GM12864 (cell line): ENCODE measurements at regions not wholly inside any gene's neighbourhood (a gene's known extent, or its start where the extent isn't known, plus 50 kb on each side); places are given as distances from the start of the nearest gene placed in this dataset.

Experiments used
- DNase-seq: peaks from one replicate; pipeline ENCODE4 v3.0.0-alpha.2; 2011; ENCODE audit warnings: low read depth
- H3K4me3 ChIP-seq: 2 replicates; pipeline ENCODE4 v1.5.1; 2011; ENCODE audit warnings: mild to moderate bottlenecking, low read depth, low read length, control low read depth
- TF ChIP-seq, protein P1 (sequence below): IDR thresholded peaks from 2 replicates; pipeline ENCODE4 v1.5.1; 2011; ENCODE audit warnings: low read depth, mild to moderate bottlenecking, moderate library complexity, low read length, control low read depth, inconsistent platforms; ENCODE audit errors: missing control alignments

DNA sequence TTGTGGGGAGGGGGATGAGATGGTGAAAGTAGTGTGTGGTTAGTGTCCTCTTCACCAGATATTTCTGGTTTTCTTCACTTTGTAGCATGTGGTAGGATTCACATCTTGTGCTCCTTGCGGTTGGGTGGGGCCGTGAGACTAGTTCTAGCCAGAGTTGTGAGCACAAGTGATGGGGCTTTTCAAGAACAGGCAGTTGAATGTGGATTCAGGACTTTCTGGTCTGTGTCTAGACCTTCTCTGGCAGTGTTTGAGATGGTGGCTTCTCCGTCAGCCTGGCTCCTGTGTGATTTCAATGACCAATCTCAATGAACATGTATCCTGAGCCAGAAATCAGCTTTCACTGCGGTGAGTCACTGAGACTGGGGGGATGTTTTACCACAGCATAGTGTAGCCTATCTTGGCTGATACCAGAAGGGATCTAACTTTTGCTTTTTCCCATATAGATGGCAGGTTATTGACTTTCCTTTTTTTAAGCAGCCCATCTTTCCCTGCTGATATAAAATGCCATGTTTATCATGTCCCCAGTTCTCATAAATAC is 82.6 kb downstream of the RPLP1 start:
- no peak overlapping the region for H3K4me3 ChIP-seq
- DNase-seq, result no peak
- TF ChIP-seq, protein P1, sequence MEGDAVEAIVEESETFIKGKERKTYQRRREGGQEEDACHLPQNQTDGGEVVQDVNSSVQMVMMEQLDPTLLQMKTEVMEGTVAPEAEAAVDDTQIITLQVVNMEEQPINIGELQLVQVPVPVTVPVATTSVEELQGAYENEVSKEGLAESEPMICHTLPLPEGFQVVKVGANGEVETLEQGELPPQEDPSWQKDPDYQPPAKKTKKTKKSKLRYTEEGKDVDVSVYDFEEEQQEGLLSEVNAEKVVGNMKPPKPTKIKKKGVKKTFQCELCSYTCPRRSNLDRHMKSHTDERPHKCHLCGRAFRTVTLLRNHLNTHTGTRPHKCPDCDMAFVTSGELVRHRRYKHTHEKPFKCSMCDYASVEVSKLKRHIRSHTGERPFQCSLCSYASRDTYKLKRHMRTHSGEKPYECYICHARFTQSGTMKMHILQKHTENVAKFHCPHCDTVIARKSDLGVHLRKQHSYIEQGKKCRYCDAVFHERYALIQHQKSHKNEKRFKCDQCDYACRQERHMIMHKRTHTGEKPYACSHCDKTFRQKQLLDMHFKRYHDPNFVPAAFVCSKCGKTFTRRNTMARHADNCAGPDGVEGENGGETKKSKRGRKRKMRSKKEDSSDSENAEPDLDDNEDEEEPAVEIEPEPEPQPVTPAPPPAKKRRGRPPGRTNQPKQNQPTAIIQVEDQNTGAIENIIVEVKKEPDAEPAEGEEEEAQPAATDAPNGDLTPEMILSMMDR, result no peak

DNA sequence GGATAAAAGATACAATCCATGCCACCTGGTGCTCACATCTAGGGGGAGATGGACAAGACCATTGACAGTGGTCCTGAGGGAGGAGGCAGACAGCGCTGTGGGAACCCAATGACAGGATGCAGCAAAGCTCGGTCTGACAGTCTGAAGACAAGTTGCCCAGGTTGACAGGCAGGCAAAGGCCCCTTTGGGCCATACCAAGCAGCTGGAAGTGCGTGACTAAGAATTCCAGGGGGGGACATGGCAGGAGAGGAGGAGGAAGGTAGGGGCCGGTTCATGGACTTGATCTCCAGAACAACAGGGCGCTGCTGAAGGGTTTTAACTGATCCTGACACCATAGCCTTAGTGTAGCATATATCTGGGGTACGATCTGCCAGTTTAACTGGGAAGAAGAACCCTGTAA is 83.4 kb downstream of the RPLP1 start:
- no peak overlapping the region for H3K4me3 ChIP-seq
- no peak for DNase-seq
- TF ChIP-seq, protein P1, result no peak

DNA sequence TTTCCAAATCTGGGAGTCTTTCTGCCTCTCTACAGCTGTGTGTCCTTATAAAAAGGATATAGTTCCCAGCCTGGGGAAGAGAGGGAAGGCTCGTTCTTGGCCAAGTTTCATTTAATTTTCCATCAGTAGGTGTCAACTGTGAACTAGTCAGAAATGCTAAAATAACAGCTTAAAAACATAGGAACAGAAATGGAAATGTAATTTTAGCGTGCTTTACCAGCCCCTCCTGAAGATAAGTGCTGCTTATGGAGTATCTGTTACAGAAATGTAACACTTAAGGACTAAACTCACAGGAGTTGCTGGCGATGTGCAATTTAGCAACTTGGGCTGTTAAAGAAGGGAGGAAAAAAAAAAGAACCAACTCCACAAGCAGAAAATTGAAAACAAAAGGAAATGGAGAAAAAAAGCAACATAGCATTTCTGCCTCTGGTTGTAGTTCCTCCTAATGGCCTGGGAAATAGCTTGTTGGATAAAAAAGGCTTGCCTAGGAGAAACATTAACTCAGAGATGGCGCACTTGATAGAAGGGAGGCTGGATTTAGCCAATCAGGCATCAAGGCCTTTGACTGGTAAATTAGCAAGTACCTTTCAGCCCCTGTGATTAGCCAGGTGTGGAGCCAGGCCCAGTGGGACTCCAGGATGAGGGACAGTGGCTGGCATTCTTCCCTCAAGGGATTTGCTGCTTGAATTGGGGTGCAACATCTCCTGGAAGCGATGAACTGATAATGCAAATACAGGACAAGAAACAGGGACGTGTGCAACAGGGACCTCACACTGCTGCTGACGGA is 84.3 kb downstream of the RPLP1 start:
- no peak for DNase-seq
- no peak overlapping the region for H3K4me3 ChIP-seq
- TF ChIP-seq, protein P1, result no peak

DNA sequence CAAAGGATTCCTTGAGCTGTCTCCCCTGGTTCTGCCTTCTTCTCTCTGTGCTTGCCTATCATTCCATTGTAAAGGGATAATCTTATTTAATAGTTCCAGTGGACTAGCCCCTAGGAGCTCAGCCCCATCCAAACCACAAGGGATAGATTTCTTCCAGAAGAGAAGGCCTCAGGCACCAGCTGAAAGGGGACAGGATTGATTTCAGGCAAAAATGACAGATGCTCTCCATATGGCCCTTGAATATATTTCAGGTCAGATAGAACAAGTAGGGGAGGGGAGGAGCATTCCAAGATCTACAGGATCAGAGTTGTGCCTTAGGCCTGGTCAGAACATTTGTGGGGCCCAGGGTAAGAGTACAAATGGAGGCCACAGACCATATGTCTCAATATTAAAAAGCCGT is 85.3 kb downstream of the RPLP1 start:
- H3K4me3 ChIP-seq, result no peak overlapping the region
- DNase-seq, result no peak
- TF ChIP-seq, protein P1, result no peak

DNA sequence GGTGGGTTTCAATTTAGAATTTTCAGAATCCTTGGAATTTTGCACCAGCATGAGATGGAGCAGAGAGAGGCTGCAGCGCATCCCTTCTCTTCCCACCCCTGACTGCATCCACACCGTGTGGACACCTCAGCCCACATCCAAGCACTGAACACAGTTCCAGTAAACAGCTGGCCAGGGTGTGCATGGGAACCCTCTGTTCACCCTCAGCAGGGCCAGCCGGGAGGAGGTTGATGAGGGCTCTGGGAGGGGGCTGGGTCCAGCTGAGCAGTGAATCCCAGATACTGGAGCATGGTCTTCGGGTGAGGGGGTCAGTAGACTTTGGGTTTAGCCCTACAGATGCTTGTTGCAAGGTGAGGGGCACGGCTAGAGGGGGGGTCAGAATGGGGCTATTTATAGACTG is 85.8 kb downstream of the RPLP1 start:
- no peak overlapping the region for H3K4me3 ChIP-seq
- TF ChIP-seq, protein P1, result no peak
- no peak for DNase-seq

DNA sequence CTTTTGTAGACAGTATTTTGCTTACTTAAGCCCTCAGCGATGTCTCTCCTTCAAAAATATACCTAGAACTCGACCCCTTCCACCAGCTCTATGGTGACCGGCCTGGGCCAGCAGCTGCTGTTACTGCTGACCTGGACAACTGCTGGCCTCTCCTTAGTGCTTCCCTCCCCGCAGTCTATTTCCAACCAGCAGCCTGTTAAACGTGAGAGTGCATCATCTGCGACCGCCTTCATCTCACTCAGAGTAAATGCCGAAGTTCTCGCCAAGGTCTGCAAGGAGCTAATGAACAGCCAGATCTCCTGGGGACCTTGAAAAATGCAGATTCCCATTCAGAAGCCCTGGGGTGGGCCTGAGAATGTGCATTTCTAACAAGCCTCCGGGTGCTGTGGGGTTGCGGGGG is 86.7 kb downstream of the RPLP1 start:
- no peak for DNase-seq

More for the DNA sequence above, 86.7 kb downstream of the RPLP1 start:
- H3K4me3 ChIP-seq, result no peak overlapping the region
- TF ChIP-seq, protein P1, result no peak
